Stimulated activated naive CD4-positive, alpha-beta T cell treated with Interleukin-2 at 50 U/mL for 16 hours (primary cell): ENCODE measurements at regions not wholly inside any gene's neighbourhood (a gene's known extent, or its start where the extent isn't known, plus 50 kb on each side); places are given as distances from the start of the nearest gene placed in this dataset.
"Not testable (repeated sequence)": the region's sequence is repeated elsewhere in the genome, so short reads cannot be mapped to it uniquely, and the experiment has no call there.

ENCODE experiments used
- DNase-seq: peaks from one replicate; lab custom pipeline; 2025; lab: John Stamatoyannopoulos, UW

GRCh38 chr5:113652161-113652560 is 138.7 kb downstream of the YTHDC2 start:
- DNase-seq: no peak

- DNase-seq: no peak
These were observed 141.3 kb downstream of the YTHDC2 start for GRCh38 chr5:113654828-113655227.

DNA sequence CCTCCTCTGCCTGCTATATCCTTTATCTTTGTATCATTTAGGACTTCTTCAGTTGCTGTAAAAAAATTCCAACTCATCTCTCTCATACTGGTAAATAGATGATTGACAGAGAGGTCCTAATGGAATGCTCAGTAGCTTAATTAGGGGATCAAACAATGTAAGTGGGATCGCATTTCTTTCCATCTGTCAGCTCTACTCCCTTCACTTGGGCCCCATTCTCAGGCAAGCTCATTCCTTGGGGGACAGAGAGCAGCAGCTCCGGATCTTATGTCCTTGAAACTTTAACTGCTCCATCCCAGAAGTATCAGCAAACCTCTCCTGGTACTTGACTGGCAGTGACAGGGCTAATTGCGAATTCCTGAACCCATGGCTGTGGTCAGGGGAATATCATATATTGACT is 146.7 kb downstream of the YTHDC2 start:
- no peak for DNase-seq

DNA sequence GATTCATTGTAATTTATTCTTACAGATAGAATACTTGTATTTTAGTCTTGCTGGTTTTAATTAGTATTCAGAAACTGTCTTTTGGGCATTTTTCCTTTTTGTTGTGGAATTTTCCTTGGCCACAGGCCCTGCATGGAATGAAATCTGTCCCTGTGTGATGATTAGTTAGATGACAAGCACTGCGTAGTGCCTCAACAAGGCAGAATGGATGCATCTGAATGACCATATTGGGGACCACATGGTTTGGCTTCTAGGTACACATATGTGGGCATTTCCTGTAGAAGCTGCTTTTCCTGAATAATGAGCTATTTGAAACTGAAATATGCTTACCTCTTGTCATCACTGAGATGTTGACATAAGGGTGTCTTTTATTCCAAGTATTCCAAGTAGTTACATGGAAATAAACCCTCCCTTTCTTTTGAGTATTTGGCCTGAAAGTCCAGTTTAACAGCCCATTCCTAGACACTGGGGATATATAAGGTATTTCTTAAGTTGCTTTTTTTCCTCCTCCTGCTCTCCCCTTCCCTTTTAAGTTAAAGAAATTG is 147.3 kb downstream of the YTHDC2 start:
- DNase-seq: no peak

GRCh38 chr5:113663879-113664541 is 150.5 kb downstream of the YTHDC2 start:
- peak; percentile 1 for DNase-seq

DNA sequence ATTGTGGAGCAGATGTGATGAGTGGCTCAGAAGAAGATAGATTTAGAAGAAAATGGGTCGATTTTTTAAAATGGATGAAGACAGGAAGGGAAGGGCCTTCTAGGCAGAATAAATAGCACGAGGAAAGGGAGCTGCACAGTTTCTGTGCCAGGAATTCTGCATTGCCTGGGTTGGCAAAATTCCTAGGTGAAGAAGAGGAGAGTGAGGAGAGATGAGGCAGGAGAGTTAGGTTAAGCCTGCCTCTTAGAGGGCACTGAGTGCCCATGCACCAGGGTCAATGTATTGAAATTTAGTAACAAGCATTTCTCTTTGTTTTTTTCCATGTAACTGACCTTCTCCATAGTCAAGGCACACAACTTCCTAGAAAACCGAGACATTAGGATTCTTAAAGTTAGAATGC is 159.5 kb downstream of the YTHDC2 start:
- no peak for DNase-seq

GRCh38 chr5:113675166-113675565 is 161.7 kb downstream of the YTHDC2 start:
- DNase-seq: no peak

GRCh38 chr5:113678202-113678601 is 164.7 kb downstream of the YTHDC2 start:
- no peak for DNase-seq

DNA sequence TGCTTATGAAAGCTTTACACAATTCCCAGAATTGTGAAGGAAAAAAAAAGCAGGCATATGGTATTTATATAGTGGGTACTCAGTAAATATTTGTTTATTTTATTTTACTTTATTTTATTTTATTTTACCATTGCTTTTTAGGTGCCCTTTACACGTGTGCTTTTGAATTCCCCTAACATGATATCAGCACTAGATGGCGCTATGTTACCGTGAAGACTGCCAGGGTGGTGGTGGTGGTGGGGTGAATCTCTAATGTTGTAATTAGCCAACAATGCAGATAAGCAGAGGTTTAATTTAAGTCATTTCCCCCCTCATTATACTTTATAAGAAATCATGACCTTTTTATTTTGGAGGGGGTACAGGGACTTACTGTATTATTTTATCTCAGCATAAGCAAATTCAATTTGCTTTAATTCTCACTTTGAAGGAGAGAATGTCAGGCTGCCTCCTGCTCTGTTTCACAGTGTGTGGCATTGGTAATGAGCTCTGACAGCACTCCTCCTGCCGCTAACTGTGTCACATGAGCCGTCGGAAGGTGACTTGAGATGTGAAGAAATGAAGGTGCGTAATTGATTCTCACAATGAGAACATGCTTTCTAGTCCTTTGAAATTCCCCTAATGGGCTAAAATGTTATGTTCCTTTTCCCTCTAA is 165.6 kb downstream of the YTHDC2 start:
- DNase-seq: no peak

GRCh38 chr5:113680534-113680933 is 167.0 kb downstream of the YTHDC2 start:
- no peak for DNase-seq

DNA sequence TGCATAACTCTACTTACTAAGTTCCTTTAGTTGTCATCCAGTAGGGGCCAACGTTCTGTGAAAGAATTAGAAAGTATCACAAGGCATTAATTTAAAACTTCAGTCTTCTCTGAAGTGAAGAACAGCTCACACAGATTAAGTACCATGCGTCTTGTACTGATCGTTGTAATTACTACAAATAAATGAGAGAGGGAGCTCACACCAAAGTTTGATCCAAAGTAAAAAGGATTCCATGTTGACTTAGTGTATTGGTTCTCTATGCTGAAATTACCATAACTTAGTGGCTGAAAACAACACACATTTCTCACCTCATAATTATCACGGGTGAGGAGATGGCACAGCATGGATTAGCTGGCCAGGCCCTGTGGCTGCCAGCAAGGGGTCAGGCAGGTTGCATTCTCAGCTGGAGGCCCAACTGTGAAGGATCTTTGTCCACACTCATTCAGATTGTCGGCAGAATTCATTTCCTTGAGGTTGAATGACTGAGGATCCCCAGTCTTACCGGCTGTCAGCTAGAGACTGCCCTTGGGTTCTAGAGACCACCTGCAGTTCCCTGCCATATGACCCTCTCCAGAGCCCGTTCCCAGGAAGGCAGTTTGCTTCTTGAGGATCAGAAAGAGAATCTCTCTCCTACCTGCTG is 169.1 kb downstream of the YTHDC2 start:
- DNase-seq: no peak

DNA sequence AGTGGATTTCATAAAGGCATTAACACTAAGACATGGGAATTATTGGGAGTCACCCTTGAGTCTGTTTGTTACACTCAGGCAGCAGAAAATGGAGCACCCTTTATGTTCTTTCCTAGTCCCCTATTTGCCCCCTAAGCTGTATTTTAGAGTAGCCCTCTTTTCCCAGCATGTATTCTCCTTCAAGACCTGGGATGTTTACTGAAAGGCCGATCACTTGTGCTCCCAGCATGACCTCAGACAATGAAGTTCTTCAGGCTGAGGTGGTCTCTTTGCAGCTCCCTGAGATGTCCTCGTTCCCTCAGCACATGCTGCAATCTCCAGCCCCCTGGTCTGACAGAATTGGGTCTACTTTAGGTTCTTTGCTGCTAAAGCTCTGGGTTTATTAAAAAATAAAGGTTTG is 169.7 kb downstream of the YTHDC2 start:
- no peak for DNase-seq

DNA sequence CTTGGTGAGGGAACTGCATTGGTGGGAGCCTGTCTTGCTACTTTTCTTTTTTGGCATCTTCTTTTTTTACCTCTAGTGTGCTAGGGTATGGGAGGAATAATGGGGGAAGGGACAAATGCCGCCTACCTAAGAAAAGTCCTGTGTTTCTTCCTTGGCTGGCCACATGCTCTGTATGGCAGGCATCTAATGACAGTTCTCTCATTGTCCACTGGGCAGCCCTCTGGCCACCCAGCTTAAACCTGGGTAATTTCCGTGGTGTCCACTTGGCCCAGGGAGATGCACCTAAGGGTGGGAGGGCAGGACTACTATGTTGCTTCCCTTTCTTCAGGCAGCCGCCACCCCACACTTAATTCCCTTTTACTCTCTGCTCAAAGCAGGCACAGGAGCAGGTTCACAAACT is 173.1 kb downstream of the YTHDC2 start:
- DNase-seq: no peak

- no peak for DNase-seq
These were observed 176.2 kb downstream of the YTHDC2 start for GRCh38 chr5:113689647-113690046.

GRCh38 chr5:113692466-113692865 is 179.0 kb downstream of the YTHDC2 start:
- no peak for DNase-seq

DNA sequence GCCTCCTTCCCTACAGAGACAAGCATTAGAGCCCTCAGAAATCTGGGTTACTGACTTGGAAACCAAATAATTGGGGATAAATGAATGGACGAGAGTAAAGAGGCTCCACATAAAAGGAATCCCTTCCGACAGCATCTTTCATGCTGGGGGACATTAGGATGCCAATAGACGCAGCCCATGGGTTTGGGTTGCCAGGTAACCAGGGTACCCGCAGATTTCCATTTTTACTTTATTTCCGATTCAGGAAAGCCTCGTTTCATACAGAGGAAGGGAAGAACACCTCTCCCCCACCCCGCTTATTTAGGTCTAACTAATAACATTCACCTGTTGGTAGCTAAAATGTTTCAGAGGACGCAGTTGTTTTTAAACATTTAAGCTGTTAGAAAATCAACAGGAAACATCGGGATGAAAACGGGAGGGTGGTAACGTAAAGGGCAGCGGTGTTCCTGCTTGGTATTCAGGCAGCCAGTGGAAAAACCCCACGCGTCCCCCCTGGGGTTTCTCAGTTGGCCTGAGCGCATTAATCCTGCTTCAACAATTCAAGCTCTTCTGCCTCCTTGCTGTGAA is 179.5 kb downstream of the YTHDC2 start:
- DNase-seq: no peak

- DNase-seq: no peak
These were observed 180.2 kb downstream of the YTHDC2 start for GRCh38 chr5:113693701-113694100.

- no peak for DNase-seq
These were observed 181.1 kb downstream of the YTHDC2 start for GRCh38 chr5:113694576-113694975.

DNA sequence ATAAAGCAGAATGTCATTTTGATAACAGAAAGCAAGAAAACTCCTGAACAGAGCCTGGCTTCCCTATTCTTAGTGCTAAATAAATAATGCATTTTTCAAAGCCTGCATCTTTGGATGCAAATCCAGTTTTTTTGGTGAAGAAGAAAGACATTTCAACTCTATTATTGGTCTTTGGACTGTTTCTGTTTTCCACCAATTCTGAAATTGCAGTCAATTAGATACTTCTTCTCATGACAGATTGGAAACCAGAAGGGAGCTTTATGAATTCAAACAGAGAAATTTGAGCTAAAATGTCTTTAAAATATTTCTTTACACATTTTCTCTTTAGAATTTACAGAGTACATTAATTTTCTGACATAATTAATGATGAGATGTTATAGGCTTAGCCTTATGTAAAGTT is 189.8 kb downstream of the YTHDC2 start:
- DNase-seq: no peak

DNA sequence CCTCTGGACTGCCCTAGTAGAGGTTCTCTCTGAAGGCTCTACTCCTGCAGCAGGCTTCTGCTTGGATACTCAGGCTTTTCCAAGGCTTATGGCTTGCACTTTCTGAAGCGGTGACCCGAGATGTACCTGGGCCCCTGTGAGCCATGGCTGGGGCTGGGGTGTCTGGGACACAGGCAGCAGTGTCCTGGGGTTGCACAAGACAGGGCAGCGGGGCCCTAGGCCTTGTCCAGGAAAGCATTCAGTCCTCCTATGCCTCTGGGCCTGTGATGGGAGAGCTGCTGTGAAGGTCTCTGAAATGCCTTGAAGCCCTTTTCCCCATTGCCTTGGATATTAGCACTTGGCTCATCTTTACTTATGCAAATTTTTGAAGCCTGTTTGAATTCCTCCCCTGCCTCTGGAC is 192.2 kb downstream of the YTHDC2 start:
- DNase-seq: no peak

DNA sequence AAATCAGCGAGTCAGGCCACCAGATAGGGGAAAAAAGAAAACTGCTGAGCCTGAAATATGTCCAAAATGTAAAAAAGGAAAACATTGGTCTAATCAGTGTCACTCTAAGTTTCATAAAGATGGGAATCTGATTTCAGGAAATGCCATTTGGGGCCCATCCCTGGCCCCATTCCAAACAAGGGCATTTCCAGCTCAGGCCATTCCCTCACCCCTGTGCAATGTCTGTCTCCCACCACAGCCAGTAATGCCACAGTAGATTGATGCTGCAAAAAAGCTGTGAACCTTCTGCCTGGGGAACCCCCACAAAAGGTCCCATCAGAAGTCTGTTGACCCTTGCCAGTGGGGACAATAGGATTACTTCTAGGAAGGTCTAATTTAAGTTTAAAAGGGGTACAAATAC is 199.6 kb downstream of the YTHDC2 start:
- DNase-seq: no peak

DNA sequence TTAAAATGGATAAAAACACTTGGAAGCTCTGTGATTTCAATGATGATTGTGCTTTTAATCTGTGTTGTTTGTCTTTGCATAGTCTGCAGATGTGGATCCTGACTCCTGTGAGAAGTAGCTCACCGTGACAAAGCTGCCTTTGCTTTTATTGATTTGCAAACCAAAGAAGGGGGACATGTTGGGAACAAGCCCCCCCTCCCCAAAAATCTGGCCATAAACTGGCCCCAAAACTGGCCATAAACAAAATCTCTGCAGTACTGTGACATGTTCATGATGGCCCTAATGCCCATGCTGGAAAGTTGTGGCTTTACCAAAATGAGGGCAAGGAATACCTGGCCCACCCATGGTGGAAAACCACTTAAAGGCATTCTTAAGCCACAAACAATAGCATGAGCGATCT is 202.4 kb downstream of the YTHDC2 start:
- not testable (repeated sequence) for DNase-seq

- no peak for DNase-seq
These were observed 206.1 kb downstream of the YTHDC2 start for GRCh38 chr5:113719549-113719948.
